H1 (cell line): ENCODE measurements at regions not wholly inside any gene's neighbourhood (a gene's known extent, or its start where the extent isn't known, plus 50 kb on each side); places are given as distances from the start of the nearest gene placed in this dataset.

Experiments
- CTCF ChIA-PET: fragments of 300-600 bp; sonication (Branson Sonifier 250); formaldehyde crosslinking; loops from one replicate; lab custom pipeline; 2021; ENCODE audit not compliant: partially characterized antibody; lab: Charles Lee
- POLR2A ChIA-PET: fragments of 300-600 bp; sonication (Branson Sonifier 250); formaldehyde crosslinking; loops from one replicate; lab custom pipeline; 2021; ENCODE audit warnings: inconsistent platforms; ENCODE audit not compliant: partially characterized antibody; lab: Charles Lee
- DNase-seq, 2 experiments: peaks; one replicate each; pipeline versions ENCODE4 v3.0.0 to v3.0.0-alpha.2; 2010 to 2022; ENCODE audit warnings: low spot score in 2 of 2, low read depth in 1 of 2, mixed read lengths in 1 of 2
- FAIRE-seq: peaks from 2 replicates; lab custom pipeline; 2011; peaks lifted over from hg19 to GRCh38; lab: Jason Lieb, UNC
- H2AFZ ChIP-seq: 2 replicates; pipeline ENCODE4 v1.8.1; 2012; ENCODE audit warnings: low read length, inconsistent platforms
- H2AK5ac ChIP-seq: 2 replicates; pipeline ENCODE4 v1.6.1; 2013; ENCODE audit warnings: low read depth, low read length
- H2BK120ac ChIP-seq: replicated peaks from 2 replicates; pipeline ENCODE3; 2013; ENCODE audit warnings: low read depth, low read length, inconsistent platforms
- H2BK12ac ChIP-seq: 2 replicates; pipeline ENCODE4 v1.6.1; 2013; ENCODE audit warnings: low read depth, low read length
- H2BK15ac ChIP-seq: 2 replicates; pipeline ENCODE4 v1.6.1; 2013; ENCODE audit warnings: low read length
- H2BK20ac ChIP-seq: 2 replicates; pipeline ENCODE4 v1.6.1; 2013; ENCODE audit warnings: low read length
- H2BK5ac ChIP-seq: 2 replicates; pipeline ENCODE4 v1.6.1; 2013; ENCODE audit warnings: low read depth, low read length
- H3K14ac ChIP-seq: 2 replicates; pipeline ENCODE4 v1.6.1; 2013; ENCODE audit warnings: inconsistent platforms; ENCODE audit not compliant: insufficient read length
- H3K18ac ChIP-seq: 2 replicates; pipeline ENCODE4 v1.6.1; 2013; ENCODE audit warnings: low read length; ENCODE audit errors: extremely low read depth
- H3K23ac ChIP-seq: 2 replicates; pipeline ENCODE4 v1.6.1; 2013; ENCODE audit warnings: inconsistent platforms; ENCODE audit not compliant: insufficient read length
- H3K23me2 ChIP-seq: 2 replicates; pipeline ENCODE4 v1.6.1; 2013; ENCODE audit warnings: low read depth, low read length
- H3K27ac ChIP-seq: 2 replicates; pipeline ENCODE4 v1.6.1; 2011; ENCODE audit warnings: low read depth, low read length, inconsistent platforms
- H3K27me3 ChIP-seq, 4 experiments: replicated peaks in 1 of 4; 1 replicate in 1 of 4; 2 replicates in 3 of 4; pipeline versions ENCODE4 v1.6.1 to v1.8.1; 2011 to 2013; ENCODE audit warnings: low read length in 3 of 4, mild to moderate bottlenecking in 3 of 4, inconsistent platforms in 2 of 4, mixed read lengths in 2 of 4, moderate library complexity in 1 of 4; ENCODE audit not compliant: control insufficient read depth in 3 of 4, insufficient read depth in 3 of 4; ENCODE audit errors: extremely low read depth in 1 of 4
- H3K36me3 ChIP-seq, 4 experiments: 2 replicates each; pipeline versions ENCODE4 v1.6.1 to v1.8.1; 2011 to 2013; ENCODE audit warnings: mild to moderate bottlenecking in 4 of 4, low read length in 3 of 4, moderate library complexity in 2 of 4, control low read depth in 1 of 4, inconsistent platforms in 1 of 4; ENCODE audit not compliant: insufficient read depth in 4 of 4, control insufficient read depth in 2 of 4
- H3K4ac ChIP-seq: replicated peaks from 2 replicates; pipeline ENCODE3; 2013; ENCODE audit warnings: low read length, low read depth, mixed read lengths, inconsistent platforms; ENCODE audit not compliant: insufficient read length
- H3K4me1 ChIP-seq, 4 experiments: replicated peaks in 1 of 4; 1 replicate in 1 of 4; 2 replicates in 3 of 4; pipeline versions ENCODE4 v1.6.1 to v1.8.1; 2011 to 2013; ENCODE audit warnings: low read length in 3 of 4, inconsistent platforms in 2 of 4, mixed read lengths in 1 of 4; ENCODE audit not compliant: insufficient read depth in 4 of 4, control insufficient read depth in 3 of 4
- H3K4me2 ChIP-seq, 2 experiments: 2 replicates each; pipeline versions ENCODE4 v1.6.1 to v1.8.1; 2011 to 2013; ENCODE audit warnings: low read depth in 2 of 2, low read length in 2 of 2, control low read depth in 1 of 2, inconsistent platforms in 1 of 2, mild to moderate bottlenecking in 1 of 2; ENCODE audit not compliant: insufficient read depth in 1 of 2
- H3K4me3 ChIP-seq, 4 experiments: fragments of 200-600, 300-600 bp in 1 of 4; sonication (generic), shearing (Covaris generic), sonication (Bioruptor Twin) in 1 of 4; 2 replicates each; pipeline versions ENCODE4 v1.5.1 to v1.8.1; 2011 to 2016; ENCODE audit warnings: low read length in 4 of 4, low read depth in 3 of 4, control low read depth in 2 of 4, inconsistent platforms in 2 of 4, mild to moderate bottlenecking in 2 of 4, mixed read lengths in 1 of 4, moderate library complexity in 1 of 4; ENCODE audit not compliant: insufficient read depth in 2 of 4; ENCODE audit errors: extremely low read depth in 1 of 4
- H3K56ac ChIP-seq: replicated peaks from 2 replicates; pipeline ENCODE3; 2013; ENCODE audit warnings: low read depth, mild to moderate bottlenecking, mixed read lengths, low read length, inconsistent platforms; ENCODE audit not compliant: insufficient read length
- H3K79me1 ChIP-seq: 2 replicates; pipeline ENCODE4 v1.6.1; 2013; ENCODE audit warnings: low read depth, low read length, control low read depth
- H3K79me2 ChIP-seq, 2 experiments: 2 replicates each; pipeline versions ENCODE4 v1.6.1 to v1.8.1; 2012 to 2013; ENCODE audit warnings: low read length in 2 of 2, mild to moderate bottlenecking in 2 of 2, inconsistent platforms in 1 of 2; ENCODE audit not compliant: insufficient read depth in 2 of 2, control insufficient read depth in 1 of 2
- H3K9ac ChIP-seq, 4 experiments: replicated peaks in 1 of 4; 1 replicate in 1 of 4; 2 replicates in 3 of 4; pipeline versions ENCODE4 v1.6.1 to v1.8.1; 2011 to 2013; ENCODE audit warnings: low read depth in 3 of 4, low read length in 3 of 4, control low read depth in 2 of 4, mild to moderate bottlenecking in 2 of 4, moderate library complexity in 2 of 4, inconsistent platforms in 1 of 4; ENCODE audit errors: extremely low read depth in 1 of 4
- H3K9me3 ChIP-seq, 2 experiments: 2 replicates each; pipeline versions ENCODE4 v1.6.1 to v1.8.1; 2012 to 2013; ENCODE audit warnings: mild to moderate bottlenecking in 2 of 2, moderate library complexity in 2 of 2, control low read depth in 1 of 2, inconsistent platforms in 1 of 2, low read depth in 1 of 2, low read length in 1 of 2, mixed read lengths in 1 of 2; ENCODE audit not compliant: insufficient read depth in 2 of 2
- H4K20me1 ChIP-seq, 2 experiments: replicated peaks in 1 of 2; 2 replicates each; pipeline versions ENCODE3 to v1.8.1; 2011 to 2013; ENCODE audit warnings: inconsistent platforms in 2 of 2, low read length in 2 of 2, mild to moderate bottlenecking in 1 of 2; ENCODE audit not compliant: insufficient read depth in 2 of 2, control insufficient read depth in 1 of 2
- H4K5ac ChIP-seq: 2 replicates; pipeline ENCODE4 v1.6.1; 2013; ENCODE audit warnings: low read length, low read depth, mixed read lengths, inconsistent platforms; ENCODE audit not compliant: insufficient read length
- H4K8ac ChIP-seq: 2 replicates; pipeline ENCODE4 v1.8.0; 2013; ENCODE audit warnings: mild to moderate bottlenecking, moderate library complexity, low read length, inconsistent platforms; ENCODE audit not compliant: insufficient read depth; ENCODE audit errors: extremely low read depth
- H4K91ac ChIP-seq: replicated peaks from 2 replicates; pipeline ENCODE3; 2013; ENCODE audit warnings: low read length, mixed read lengths, inconsistent platforms; ENCODE audit not compliant: insufficient read length
- CEBPB ChIP-seq: IDR thresholded peaks from 2 replicates; pipeline ENCODE4 v1.6.1; 2012; ENCODE audit warnings: low read depth, low read length
- CHD1 ChIP-seq: IDR thresholded peaks from 2 replicates; pipeline ENCODE4 v1.6.1; 2012; ENCODE audit warnings: low read depth, low read length, improper control_type of control experiment
- EGR1 ChIP-seq: IDR thresholded peaks from 2 replicates; pipeline ENCODE4 v1.6.1; 2011; ENCODE audit warnings: low read depth, low read length, borderline replicate concordance
- GTF2F1 ChIP-seq: IDR thresholded peaks from 2 replicates; pipeline ENCODE4 v1.6.1; 2012; ENCODE audit warnings: low read depth, low read length, improper control_type of control experiment, borderline replicate concordance
- JUN ChIP-seq: IDR thresholded peaks from 2 replicates; pipeline ENCODE4 v1.6.1; 2011; ENCODE audit warnings: low read depth, mild to moderate bottlenecking, improper control_type of control experiment, low read length
- NANOG ChIP-seq: IDR thresholded peaks from 2 replicates; pipeline ENCODE4 v1.6.1; 2011; ENCODE audit warnings: low read length, low read depth, mild to moderate bottlenecking, inconsistent platforms; ENCODE audit not compliant: insufficient read depth, poor library complexity, severe bottlenecking
- NRF1 ChIP-seq: IDR thresholded peaks from 2 replicates; pipeline ENCODE4 v1.6.1; 2011; ENCODE audit warnings: mild to moderate bottlenecking, low read depth, low read length, improper control_type of control experiment
- RNF2 ChIP-seq: fragments of 200-900, 300-1000 bp; sonication (generic); IDR thresholded peaks from 2 replicates; pipeline ENCODE4 v1.7.1; 2016; ENCODE audit warnings: borderline replicate concordance, low read depth, mild to moderate bottlenecking, antibody characterized with exemption, low read length; ENCODE audit not compliant: poor library complexity, severe bottlenecking; ENCODE audit errors: missing control alignments
- TAF1 ChIP-seq: IDR thresholded peaks from 2 replicates; pipeline ENCODE4 v1.6.1; 2011; ENCODE audit warnings: mild to moderate bottlenecking, low read depth, low read length
- TAF7 ChIP-seq: optimal IDR thresholded peaks from 2 replicates; pipeline ENCODE3; 2011; ENCODE audit warnings: low read depth, mild to moderate bottlenecking, inconsistent platforms, low read length, moderate library complexity, borderline replicate concordance
- WGBS, 2 experiments: shearing (Covaris generic) in 1 of 2; methylation state at CpG; one replicate each; pipeline versions ENCODE4 v1.1.6 to v1.1.7; 2013 to 2015; ENCODE audit warnings: low lambda C conversion rate in 2 of 2, mixed read lengths in 2 of 2, inconsistent platforms in 1 of 2, low coverage in 1 of 2, missing lambda C conversion rate in 1 of 2; ENCODE audit not compliant: insufficient replicate concordance in 2 of 2, insufficient coverage in 1 of 2, insufficient read length in 1 of 2; ENCODE audit errors: extremely low coverage in 1 of 2, missing lambda C conversion rate in 1 of 2; 5-methylcytosine and 5-hydroxymethylcytosine counted together
- TF ChIP-seq, protein P1 (sequence below): IDR thresholded peaks from 2 replicates; pipeline ENCODE4 v1.6.1; 2012; ENCODE audit warnings: inconsistent platforms
- TF ChIP-seq, protein P2 (sequence below): IDR thresholded peaks from 2 replicates; pipeline ENCODE4 v1.6.1; 2012; ENCODE audit warnings: low read length, inconsistent platforms

DNA sequence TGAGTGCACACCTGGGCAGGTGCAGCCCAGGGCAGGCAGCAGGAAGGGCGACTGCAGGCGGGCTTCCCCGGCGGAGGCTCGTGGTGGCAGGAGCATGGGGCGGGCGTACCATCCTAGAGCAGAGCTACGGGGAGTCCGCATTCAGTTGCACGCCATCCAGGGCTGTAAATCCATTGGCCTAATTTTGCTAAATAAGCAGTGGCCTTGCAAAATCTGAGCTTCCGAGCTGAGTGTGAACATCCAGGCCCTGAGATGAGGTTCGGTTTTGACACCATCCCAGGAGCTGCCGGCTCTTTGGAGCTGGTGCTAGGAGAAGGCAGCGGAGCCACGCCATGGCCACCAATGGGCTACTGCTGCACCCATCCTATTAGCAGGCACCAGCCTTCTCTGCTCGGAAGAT, 664.8 kb downstream of the BRD1 start:
- no peak overlapping the region for H3K4me3 ChIP-seq
- no peaks in the 10 kb centered on the region; a peak in 1 of 7 replicates for H3K27me3 ChIP-seq
- H3K56ac ChIP-seq: no peak overlapping the region
- no peaks in the 10 kb centered on the region for H3K4me1 ChIP-seq
- H4K91ac ChIP-seq: no peak overlapping the region
- no peak overlapping the region for H3K9ac ChIP-seq
- H3K23me2 ChIP-seq: no peaks in the 10 kb centered on the region
- no peak overlapping the region for H4K5ac ChIP-seq
- H3K27ac ChIP-seq: no peak overlapping the region
- no peaks in the 10 kb centered on the region for H3K36me3 ChIP-seq
- FAIRE-seq: no peak
- no peak overlapping the region for H2BK120ac ChIP-seq
- H3K4me2 ChIP-seq: no peak overlapping the region
- H2AFZ ChIP-seq: no peak overlapping the region
- no peaks in the 10 kb centered on the region for H4K20me1 ChIP-seq
- H4K8ac ChIP-seq: no peak overlapping the region
- H3K4ac ChIP-seq: peak overlapping the region; percentile 23
- H2BK5ac ChIP-seq: no peak overlapping the region
- POLR2A ChIA-PET: no interaction called here
- H3K79me2 ChIP-seq: no peaks in the 10 kb centered on the region
- no peak overlapping the region for H2BK15ac ChIP-seq
- H3K14ac ChIP-seq: no peak overlapping the region
- H3K9me3 ChIP-seq: peaks cover 0 to under 1% of the 10 kb centered on the region in 2 experiments; a peak in 1 of 4 replicates
- H3K79me1 ChIP-seq: no peaks in the 10 kb centered on the region
- H3K23ac ChIP-seq: no peak overlapping the region
- no peak for DNase-seq
- WGBS, 2 experiments: 96% methylated on average over 15 of the region's 16 CpGs; no CpG with 5 or more reads in 1 of the 2 experiments
- CTCF ChIA-PET: interaction anchor here (1.5 kb wide), 1 partner anchor 142 kb away, joined by 6 read pairs; no protein-coding TSS in a partner anchor
- H2BK12ac ChIP-seq: no peak overlapping the region
- no peak overlapping the region for H2AK5ac ChIP-seq
- no peak overlapping the region for H2BK20ac ChIP-seq
- H3K18ac ChIP-seq: no peak overlapping the region
- TF ChIP-seq RNF2: no peak
- TF ChIP-seq EGR1: no peak
- no peak for TF ChIP-seq NANOG
- TF ChIP-seq TAF1: no peak
- TF ChIP-seq GTF2F1: no peak
- TF ChIP-seq CHD1: no peak
- TF ChIP-seq TAF7: no peak
- no peak for TF ChIP-seq CEBPB
- TF ChIP-seq, protein P1, sequence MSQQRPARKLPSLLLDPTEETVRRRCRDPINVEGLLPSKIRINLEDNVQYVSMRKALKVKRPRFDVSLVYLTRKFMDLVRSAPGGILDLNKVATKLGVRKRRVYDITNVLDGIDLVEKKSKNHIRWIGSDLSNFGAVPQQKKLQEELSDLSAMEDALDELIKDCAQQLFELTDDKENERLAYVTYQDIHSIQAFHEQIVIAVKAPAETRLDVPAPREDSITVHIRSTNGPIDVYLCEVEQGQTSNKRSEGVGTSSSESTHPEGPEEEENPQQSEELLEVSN: no peak
- no peak for TF ChIP-seq JUN
- TF ChIP-seq NRF1: no peak
- TF ChIP-seq, protein P2, sequence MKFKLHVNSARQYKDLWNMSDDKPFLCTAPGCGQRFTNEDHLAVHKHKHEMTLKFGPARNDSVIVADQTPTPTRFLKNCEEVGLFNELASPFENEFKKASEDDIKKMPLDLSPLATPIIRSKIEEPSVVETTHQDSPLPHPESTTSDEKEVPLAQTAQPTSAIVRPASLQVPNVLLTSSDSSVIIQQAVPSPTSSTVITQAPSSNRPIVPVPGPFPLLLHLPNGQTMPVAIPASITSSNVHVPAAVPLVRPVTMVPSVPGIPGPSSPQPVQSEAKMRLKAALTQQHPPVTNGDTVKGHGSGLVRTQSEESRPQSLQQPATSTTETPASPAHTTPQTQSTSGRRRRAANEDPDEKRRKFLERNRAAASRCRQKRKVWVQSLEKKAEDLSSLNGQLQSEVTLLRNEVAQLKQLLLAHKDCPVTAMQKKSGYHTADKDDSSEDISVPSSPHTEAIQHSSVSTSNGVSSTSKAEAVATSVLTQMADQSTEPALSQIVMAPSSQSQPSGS: no peak
